MM.1S (cell line): ENCODE measurements at regions not wholly inside any gene's neighbourhood (a gene's known extent, or its start where the extent isn't known, plus 50 kb on each side); places are given as distances from the start of the nearest gene placed in this dataset.

Experiments used
- DNase-seq: peaks from one replicate; pipeline ENCODE4 v3.0.0-alpha.2; 2015
- H2AFZ ChIP-seq: fragments of 300-600 bp; sonication (generic); 2 replicates; pipeline ENCODE4 v1.6.0; 2016; ENCODE audit warnings: antibody characterized with exemption, low read length
- H3F3A ChIP-seq: fragments of 300-600 bp; sonication (generic); 2 replicates; pipeline ENCODE4 v1.6.1; 2016; ENCODE audit warnings: mild to moderate bottlenecking, antibody characterized with exemption, low read length, moderate library complexity, mixed read lengths; ENCODE audit not compliant: insufficient read depth
- H3K27ac ChIP-seq: fragments of 300-600 bp; sonication (generic); 2 replicates; pipeline ENCODE4 v1.5.1; 2016; ENCODE audit warnings: mild to moderate bottlenecking, low read length
- H3K27me3 ChIP-seq: fragments of 300-600 bp; sonication (generic); replicated peaks from 2 replicates; pipeline ENCODE4 v1.6.0; 2016; ENCODE audit warnings: low read length; ENCODE audit not compliant: insufficient read depth
- H3K36me3 ChIP-seq: fragments of 300-600 bp; sonication (generic); replicated peaks from 2 replicates; pipeline ENCODE4 v1.6.1; 2016; ENCODE audit warnings: mild to moderate bottlenecking, low read length, mixed read lengths; ENCODE audit not compliant: insufficient read depth
- H3K4me1 ChIP-seq: fragments of 300-600 bp; sonication (generic); 2 replicates; pipeline ENCODE4 v1.6.1; 2016; ENCODE audit warnings: low read length, mixed read lengths
- H3K4me2 ChIP-seq: fragments of 300-600 bp; sonication (generic); 2 replicates; pipeline ENCODE4 v1.6.0; 2016; ENCODE audit warnings: low read depth, low read length
- H3K4me3 ChIP-seq: fragments of 300-600 bp; sonication (generic); 2 replicates; pipeline ENCODE4 v1.5.1; 2016; ENCODE audit warnings: low read length, mixed read lengths
- H3K79me2 ChIP-seq: fragments of 300-600 bp; sonication (generic); 2 replicates; pipeline ENCODE4 v1.6.1; 2016; ENCODE audit warnings: mixed run types, low read length, mixed read lengths
- H3K9ac ChIP-seq: fragments of 300-600 bp; sonication (generic); 2 replicates; pipeline ENCODE4 v1.6.1; 2016; ENCODE audit warnings: low read length, mixed read lengths
- H3K9me2 ChIP-seq: fragments of 300-600 bp; sonication (generic); replicated peaks from 2 replicates; pipeline ENCODE4 v1.6.1; 2016; ENCODE audit warnings: mild to moderate bottlenecking, low read length, mixed read lengths; ENCODE audit not compliant: insufficient read depth
- H3K9me3 ChIP-seq: fragments of 300-600 bp; sonication (generic); replicated peaks from 2 replicates; pipeline ENCODE4 v1.6.1; 2016; ENCODE audit warnings: mild to moderate bottlenecking, low read length, mixed read lengths; ENCODE audit not compliant: insufficient read depth
- H4K20me1 ChIP-seq: fragments of 300-600 bp; sonication (generic); 2 replicates; pipeline ENCODE4 v1.6.1; 2016; ENCODE audit warnings: mild to moderate bottlenecking, low read length, moderate library complexity, mixed read lengths; ENCODE audit not compliant: insufficient read depth
- EZH2 ChIP-seq: fragments of 300-600 bp; sonication (generic); optimal IDR thresholded peaks from 2 replicates; pipeline ENCODE3; 2017; ENCODE audit warnings: low read depth, mild to moderate bottlenecking, antibody characterized with exemption, low read length, mixed read lengths
- EZH2phosphoT487 ChIP-seq: fragments of 300-600 bp; sonication (generic); IDR thresholded peaks from 2 replicates; pipeline ENCODE4 v1.6.1; 2018; ENCODE audit warnings: antibody characterized with exemption, low read length
- TF ChIP-seq, protein P1 (sequence below): fragments of 300-600 bp; sonication (generic); IDR thresholded peaks from 2 replicates; pipeline ENCODE4 v1.5.1; 2016; ENCODE audit warnings: antibody characterized with exemption, low read length, mixed read lengths

DNA sequence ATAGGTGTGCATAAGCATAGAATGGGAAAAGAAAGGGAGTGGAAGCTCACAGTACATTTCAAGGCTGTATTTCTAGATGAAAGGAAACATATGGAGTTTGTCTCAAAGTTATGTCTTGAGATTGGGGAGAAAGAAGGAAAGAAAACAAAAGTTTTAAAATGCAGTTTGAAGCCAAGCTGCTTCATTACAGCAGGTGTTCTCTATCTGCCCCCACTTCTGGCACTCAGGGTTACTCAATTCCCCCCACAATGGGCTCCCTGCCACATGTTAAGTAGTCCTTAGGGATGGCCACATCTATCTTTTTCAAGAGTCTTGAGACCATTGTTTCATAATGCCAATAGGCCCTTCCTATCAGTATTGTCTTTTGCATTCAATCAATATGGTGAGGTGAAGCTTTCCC is 367.4 kb upstream of the ANXA10 start:
- H3K27me3 ChIP-seq, result no peaks in the 10 kb centered on the region
- no peaks in the 10 kb centered on the region for H3K4me1 ChIP-seq
- no peaks in the 10 kb centered on the region for H3K36me3 ChIP-seq
- H3K4me3 ChIP-seq, result no peak overlapping the region
- TF ChIP-seq EZH2phosphoT487, result no peak
- TF ChIP-seq, protein P1, sequence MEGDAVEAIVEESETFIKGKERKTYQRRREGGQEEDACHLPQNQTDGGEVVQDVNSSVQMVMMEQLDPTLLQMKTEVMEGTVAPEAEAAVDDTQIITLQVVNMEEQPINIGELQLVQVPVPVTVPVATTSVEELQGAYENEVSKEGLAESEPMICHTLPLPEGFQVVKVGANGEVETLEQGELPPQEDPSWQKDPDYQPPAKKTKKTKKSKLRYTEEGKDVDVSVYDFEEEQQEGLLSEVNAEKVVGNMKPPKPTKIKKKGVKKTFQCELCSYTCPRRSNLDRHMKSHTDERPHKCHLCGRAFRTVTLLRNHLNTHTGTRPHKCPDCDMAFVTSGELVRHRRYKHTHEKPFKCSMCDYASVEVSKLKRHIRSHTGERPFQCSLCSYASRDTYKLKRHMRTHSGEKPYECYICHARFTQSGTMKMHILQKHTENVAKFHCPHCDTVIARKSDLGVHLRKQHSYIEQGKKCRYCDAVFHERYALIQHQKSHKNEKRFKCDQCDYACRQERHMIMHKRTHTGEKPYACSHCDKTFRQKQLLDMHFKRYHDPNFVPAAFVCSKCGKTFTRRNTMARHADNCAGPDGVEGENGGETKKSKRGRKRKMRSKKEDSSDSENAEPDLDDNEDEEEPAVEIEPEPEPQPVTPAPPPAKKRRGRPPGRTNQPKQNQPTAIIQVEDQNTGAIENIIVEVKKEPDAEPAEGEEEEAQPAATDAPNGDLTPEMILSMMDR, result no peak
- TF ChIP-seq EZH2, result no peak
- no peaks in the 10 kb centered on the region for H3K9me2 ChIP-seq
- H2AFZ ChIP-seq, result no peak overlapping the region
- H3K27ac ChIP-seq, result no peak overlapping the region
- H3K4me2 ChIP-seq, result no peak overlapping the region
- no peak for DNase-seq
- H3K9me3 ChIP-seq, result no peaks in the 10 kb centered on the region
- no peak overlapping the region for H3K9ac ChIP-seq
- no peaks in the 10 kb centered on the region for H3F3A ChIP-seq
- no peaks in the 10 kb centered on the region for H4K20me1 ChIP-seq
- no peaks in the 10 kb centered on the region for H3K79me2 ChIP-seq

DNA sequence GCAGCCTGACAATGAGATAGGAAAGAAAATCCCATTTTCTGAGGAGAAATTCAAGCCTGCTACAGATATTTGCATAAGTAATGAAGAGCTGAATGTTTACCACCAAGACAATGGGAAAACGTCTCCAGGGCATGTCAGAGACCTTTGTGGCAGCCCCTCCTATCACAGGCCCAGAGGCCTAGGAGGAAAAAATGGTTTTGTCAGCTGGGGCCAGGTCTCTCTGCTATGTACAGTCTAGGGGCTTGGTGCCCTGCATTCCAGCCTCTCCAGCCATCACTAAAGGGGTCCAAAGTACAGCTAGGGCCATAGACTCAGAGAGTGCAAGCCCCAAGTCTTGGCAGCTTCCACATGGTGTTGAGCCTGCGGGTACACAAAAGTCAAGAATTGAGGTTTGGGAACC is 361.6 kb upstream of the ANXA10 start:
- no peaks in the 10 kb centered on the region for H3K4me1 ChIP-seq
- no peak overlapping the region for H3K27ac ChIP-seq
- H3F3A ChIP-seq, result no peaks in the 10 kb centered on the region
- no peaks in the 10 kb centered on the region for H3K9me2 ChIP-seq
- no peak overlapping the region for H3K4me2 ChIP-seq
- H3K9me3 ChIP-seq, result no peaks in the 10 kb centered on the region
- no peak for DNase-seq
- no peak overlapping the region for H3K4me3 ChIP-seq
- H3K9ac ChIP-seq, result no peak overlapping the region
- no peaks in the 10 kb centered on the region for H3K27me3 ChIP-seq
- no peaks in the 10 kb centered on the region for H3K79me2 ChIP-seq
- no peaks in the 10 kb centered on the region for H4K20me1 ChIP-seq
- TF ChIP-seq EZH2phosphoT487 (no peak), EZH2 (no peak)
- TF ChIP-seq, protein P1, result no peak
- H3K36me3 ChIP-seq, result no peaks in the 10 kb centered on the region
- no peak overlapping the region for H2AFZ ChIP-seq

DNA sequence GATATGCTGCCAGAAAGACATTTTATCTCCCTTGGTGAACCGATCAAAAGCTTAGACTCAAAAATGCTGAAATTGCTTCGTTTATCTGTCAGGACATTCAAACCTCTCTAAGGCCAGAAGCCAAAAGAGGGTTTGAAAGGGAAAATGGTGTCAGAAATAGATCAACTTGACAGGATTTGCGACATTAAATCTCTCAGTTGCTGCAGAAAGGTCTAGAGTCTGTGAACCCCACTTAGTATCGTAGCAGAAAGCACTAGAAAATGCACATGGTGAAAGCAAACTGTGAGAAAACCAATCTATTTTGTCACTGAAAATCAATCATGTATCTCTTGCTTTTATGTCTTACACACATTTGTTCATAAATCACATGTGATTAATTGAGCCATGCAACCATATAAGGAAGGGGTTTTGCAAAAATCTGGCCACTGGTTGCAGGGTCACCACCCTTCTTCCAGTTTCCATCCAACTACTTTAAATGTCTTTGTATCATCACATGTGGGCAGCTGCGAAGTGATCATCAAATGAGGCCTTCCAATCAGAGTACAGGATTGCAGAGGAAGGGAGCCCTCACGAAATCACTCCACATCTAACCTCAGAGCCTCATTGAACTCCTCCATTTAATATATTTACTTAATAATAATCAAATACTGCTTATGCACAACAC is 347.2 kb upstream of the ANXA10 start:
- Histone ChIP-seq H3K36me3 (no peaks in the 10 kb centered on the region), H3K4me2 (no peak overlapping the region), H4K20me1 (no peaks in the 10 kb centered on the region), H3K9ac (no peak overlapping the region), H3F3A (no peaks in the 10 kb centered on the region), H3K27me3 (no peaks in the 10 kb centered on the region), H3K4me3 (no peak overlapping the region), H3K9me2 (no peaks in the 10 kb centered on the region), H3K79me2 (no peaks in the 10 kb centered on the region), H3K4me1 (no peaks in the 10 kb centered on the region), H3K27ac (no peak overlapping the region), H2AFZ (no peak overlapping the region), H3K9me3 (no peaks in the 10 kb centered on the region)
- DNase-seq, result no peak
- TF ChIP-seq EZH2 (no peak), EZH2phosphoT487 (no peak)

DNA sequence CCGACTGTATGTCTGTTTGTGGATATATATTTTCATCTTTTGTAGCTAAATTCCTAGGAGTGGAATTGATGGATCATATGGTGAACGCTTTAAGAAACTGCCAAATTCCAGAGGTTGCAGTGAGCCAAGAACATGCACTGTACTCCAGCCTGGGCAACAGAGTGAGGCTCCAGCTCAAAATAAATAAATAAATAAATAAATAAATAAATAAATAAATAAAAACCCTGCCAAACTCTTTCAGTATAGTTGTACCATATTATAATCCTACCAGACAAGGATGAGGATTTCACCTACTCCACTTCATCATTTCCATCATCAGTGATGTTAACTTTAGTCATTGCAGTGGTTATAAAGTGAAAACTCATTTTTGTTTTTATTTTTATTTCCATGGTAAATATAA is 325.1 kb upstream of the ANXA10 start:
- Histone ChIP-seq H3K27me3 (no peaks in the 10 kb centered on the region), H3K9ac (no peak overlapping the region), H3K79me2 (no peaks in the 10 kb centered on the region), H2AFZ (no peak overlapping the region), H3K4me3 (no peak overlapping the region), H3K9me2 (no peaks in the 10 kb centered on the region), H3K27ac (no peak overlapping the region), H3K36me3 (no peaks in the 10 kb centered on the region), H4K20me1 (no peaks in the 10 kb centered on the region), H3K4me2 (no peak overlapping the region), H3K9me3 (no peaks in the 10 kb centered on the region), H3F3A (no peaks in the 10 kb centered on the region), H3K4me1 (no peaks in the 10 kb centered on the region)
- DNase-seq, result no peak
- no peak for TF ChIP-seq EZH2phosphoT487
- TF ChIP-seq, protein P1, result no peak
- no peak for TF ChIP-seq EZH2
